HG03558 (cell line): ENCODE measurements at regions not wholly inside any gene's neighbourhood (a gene's known extent, or its start where the extent isn't known, plus 50 kb on each side); places are given as distances from the start of the nearest gene placed in this dataset.
A peak's percentile ranks its signal among the peaks of the same experiment; 100 is the strongest.
"Not testable (repeated sequence)": the region's sequence is repeated elsewhere in the genome, so short reads cannot be mapped to it uniquely, and the experiment has no call there.

Experiments
- ATAC-seq: cut with Tn5 transposase; IDR thresholded peaks from one replicate; pipeline ENCODE4 v1.9.1; 2021; ENCODE audit warnings: moderate number of reproducible peaks; ENCODE audit not compliant: unreplicated experiment; ENCODE audit errors: extremely low read depth

- ATAC-seq = no peak
Observed at GRCh38 chr10:84626397-84627087, 298.2 kb downstream of the CCSER2 start.

DNA sequence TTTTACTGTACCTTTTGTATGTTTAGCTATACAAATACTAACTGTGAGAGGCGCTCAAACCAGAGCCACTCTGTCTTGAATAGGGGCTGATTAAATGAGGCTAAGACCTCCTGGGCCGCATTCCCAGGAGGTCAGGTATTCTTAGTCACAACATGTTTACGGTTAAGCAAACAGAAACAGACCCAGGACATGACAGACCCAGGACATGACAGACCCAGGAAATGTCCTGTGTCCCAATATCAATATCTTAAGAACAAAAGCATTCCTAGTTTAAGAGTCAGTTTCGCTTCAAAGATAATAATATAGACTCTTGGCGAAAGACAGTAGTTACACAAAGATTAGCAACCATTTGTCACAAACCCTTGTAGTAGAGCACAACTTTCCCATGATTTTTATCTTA, 304.5 kb downstream of the CCSER2 start:
- no peak for ATAC-seq

GRCh38 chr10:84634636-84635035, 306.2 kb downstream of the CCSER2 start:
- no peak for ATAC-seq

- not testable (repeated sequence) for ATAC-seq
Observed at GRCh38 chr10:84650628-84651027, 322.2 kb downstream of the CCSER2 start.

GRCh38 chr10:84654671-84655070, 326.3 kb downstream of the CCSER2 start:
- peak; percentile 70 for ATAC-seq

DNA sequence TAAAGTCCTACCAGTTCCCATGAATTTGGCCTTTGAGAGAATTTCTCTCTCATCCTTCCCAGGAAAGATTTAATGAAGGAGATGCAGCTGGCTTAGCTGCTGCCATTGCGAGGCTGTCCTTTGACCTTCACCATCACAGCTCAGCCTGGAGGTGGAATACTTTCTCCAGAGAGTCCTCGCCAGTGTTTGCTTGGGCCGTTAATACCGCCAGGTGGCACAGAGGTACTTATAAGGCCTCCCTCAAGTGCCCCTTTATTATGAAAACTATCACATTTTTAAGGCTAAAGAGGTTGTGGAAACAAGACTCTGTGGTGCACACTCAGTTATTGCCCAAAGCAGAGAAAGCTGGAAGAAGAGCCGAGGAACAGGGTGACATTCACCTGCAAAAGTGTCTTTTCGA, 330.6 kb downstream of the CCSER2 start:
- ATAC-seq = no peak

DNA sequence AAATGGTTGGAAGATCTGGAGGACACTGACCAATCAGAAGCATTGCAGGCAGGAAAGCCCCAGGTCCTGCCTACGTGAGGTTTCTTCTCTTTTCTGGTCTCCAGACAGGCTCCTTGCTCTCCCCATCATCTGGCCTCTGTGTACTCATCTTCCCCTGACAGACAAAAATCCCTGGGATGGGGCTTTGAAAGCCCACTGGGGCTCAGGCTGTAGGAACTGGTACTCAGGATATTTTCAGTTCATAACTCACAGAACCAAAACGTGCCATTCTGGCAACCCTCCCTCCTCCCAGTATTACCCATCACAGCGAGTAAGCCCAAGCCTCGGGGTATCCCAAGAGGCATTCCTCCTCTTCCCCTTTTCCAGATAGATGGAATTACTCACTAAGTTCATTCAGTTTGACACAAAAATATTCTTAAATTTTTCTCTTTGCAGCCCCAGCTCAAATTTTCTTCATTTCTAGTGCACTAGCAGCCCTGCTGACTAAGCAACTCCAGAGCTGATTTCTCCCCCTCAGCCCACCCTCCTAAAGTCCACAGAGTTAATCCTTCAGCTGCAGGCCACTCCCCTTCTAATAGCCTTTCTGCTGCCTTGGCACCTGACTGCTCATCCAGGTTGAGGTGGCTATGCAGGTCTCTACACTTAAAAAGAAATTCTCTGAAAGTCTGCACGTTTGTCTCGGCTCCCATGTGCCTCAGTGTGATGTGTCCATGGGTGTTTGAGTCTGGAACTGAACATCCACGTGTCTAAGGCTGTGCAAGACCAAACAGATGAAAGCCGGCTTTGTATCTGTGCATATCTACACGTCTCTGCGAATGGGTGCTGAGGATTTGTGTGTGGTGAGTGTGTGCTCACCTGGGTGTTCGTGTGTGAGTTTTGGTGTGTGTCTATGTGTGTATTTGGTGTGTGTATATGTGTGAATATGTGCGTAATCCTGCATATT, 331.4 kb downstream of the CCSER2 start:
- no peak for ATAC-seq

- ATAC-seq = no peak
Observed at GRCh38 chr10:84660450-84661159, 332.2 kb downstream of the CCSER2 start.

GRCh38 chr10:84665211-84665610, 336.8 kb downstream of the CCSER2 start:
- ATAC-seq = no peak

DNA sequence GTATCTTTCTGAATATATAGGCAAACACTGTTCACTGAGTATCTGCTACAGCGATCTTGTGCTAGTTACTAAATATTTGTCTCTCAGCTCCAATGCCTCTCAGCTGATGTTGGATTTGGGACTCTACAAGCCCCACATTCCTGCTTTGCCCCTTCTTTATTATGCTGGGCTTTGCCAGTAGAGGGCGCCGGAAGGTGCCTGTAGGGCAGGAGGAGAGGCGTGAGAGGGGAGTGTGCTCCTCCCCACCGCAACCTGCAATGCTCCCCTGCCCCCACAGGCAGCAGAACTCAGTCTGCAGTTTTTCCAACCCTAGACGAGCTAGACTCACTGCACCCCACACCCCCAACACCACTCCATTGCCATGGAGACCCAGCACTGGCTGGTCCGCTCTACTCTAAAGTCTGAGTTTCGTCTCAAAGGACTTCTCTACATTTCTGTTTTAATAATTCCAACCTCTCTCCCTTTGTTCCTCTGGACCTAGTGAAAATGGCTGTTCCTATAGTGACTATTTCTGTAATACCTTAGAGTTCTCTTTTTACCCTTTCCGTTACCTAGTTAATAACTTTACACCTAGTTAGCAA, 337.6 kb downstream of the CCSER2 start:
- no peak for ATAC-seq

GRCh38 chr10:84668186-84668763, 339.9 kb downstream of the CCSER2 start:
- ATAC-seq = no peak

DNA sequence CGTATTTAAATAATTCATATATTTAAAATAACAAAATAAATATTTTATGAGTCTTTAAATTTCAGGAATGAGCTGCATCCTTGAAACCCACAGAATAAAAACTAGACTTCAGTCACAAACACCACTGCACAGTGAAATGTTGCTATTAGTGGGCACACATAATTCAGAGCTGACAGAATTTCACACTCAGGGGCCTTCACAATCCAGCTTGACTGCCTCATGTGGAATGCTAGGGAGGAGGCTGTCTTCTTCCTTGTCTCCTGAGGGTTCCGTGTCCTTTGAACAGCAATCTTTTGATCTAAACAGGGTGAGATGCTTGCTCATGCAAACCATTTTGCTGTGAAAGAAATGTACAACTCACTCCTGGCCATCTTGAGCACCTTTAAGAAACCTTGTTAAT, 346.7 kb downstream of the CCSER2 start:
- ATAC-seq = no peak

DNA sequence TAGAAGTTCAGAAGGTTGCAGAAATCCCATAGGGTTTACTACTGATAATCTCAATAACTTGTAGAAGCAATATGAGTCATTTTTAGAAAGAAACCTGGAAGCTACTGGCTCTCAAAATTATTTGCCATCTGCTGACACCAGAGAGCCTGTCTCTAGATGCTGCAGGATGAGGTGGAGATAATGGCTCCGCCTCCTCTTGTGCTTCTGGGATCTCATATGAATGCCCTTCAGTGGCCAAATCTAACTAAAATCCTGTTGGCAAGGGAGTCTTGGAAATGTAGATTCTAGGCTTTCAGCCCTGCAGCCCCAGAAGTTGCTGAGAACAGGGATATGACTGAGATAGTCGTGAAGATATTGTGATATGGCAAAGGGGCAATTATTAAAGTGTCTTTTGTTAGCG, 348.1 kb downstream of the CCSER2 start:
- ATAC-seq = no peak

GRCh38 chr10:84681781-84682180, 353.4 kb downstream of the CCSER2 start:
- no peak for ATAC-seq

GRCh38 chr10:84683550-84683949, 355.2 kb downstream of the CCSER2 start:
- ATAC-seq = no peak

- no peak for ATAC-seq
Observed at GRCh38 chr10:84683980-84684740, 355.8 kb downstream of the CCSER2 start.

GRCh38 chr10:84685047-84685660, 356.8 kb downstream of the CCSER2 start:
- ATAC-seq = no peak

DNA sequence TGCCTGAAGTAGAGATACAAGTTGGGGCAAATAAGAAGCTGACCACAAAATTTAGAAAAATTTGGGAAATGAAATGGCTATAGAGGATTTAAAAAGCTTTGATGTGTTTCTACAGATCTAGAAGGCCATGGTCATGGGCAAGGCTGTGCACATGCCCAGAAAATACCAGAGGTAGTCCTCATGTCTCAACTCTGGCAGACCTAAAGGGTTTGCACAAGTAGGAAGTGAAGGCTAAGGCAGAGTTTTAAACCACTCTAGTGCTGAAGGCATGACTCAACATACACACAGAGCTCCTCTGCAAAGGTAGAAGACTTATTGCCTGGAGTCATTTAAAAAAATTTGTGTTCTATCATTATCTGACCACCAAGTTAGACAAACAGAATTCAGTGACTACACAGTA, 364.6 kb downstream of the CCSER2 start:
- no peak for ATAC-seq

GRCh38 chr10:84695902-84696301, 367.5 kb downstream of the CCSER2 start:
- ATAC-seq = no peak
